NCI-H69 (cell line): ENCODE measurements at regions not wholly inside any gene's neighbourhood (a gene's known extent, or its start where the extent isn't known, plus 50 kb on each side); places are given as distances from the start of the nearest gene placed in this dataset.

Experiments
- DNase-seq: peaks from one replicate; lab custom pipeline; 2025; lab: John Stamatoyannopoulos, UW

DNA sequence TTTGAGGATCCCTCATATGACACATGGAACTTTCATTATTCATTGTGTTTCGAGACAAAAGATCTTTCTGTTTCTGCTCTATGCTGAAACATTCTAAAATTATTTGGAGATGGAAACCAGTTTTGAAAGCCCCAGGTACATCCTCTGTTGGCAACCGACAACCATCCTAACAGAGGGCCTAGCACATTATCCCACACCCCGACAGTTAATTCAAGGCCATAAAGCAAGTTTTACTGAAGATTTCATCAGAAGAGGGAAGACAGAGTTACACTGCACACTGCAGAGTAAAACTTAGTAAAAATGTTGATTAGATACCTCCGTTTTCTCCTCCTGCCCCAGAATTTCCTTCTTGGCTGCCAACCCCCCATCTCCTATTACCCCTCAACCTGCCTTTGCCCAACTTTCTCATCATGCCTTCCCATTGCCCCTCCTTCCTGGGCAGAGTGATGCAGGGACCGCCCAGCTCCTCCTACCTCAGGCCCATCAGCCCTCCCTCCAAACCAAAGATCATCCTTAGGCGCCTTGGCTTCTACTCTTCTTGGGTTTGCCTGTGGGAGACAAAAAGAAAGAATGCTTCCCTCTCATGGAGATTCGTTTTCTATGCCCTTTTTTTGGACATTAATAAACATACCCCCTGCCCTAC lies 52.9 kb upstream of the CITED4 start:
- DNase-seq = no peak

DNA sequence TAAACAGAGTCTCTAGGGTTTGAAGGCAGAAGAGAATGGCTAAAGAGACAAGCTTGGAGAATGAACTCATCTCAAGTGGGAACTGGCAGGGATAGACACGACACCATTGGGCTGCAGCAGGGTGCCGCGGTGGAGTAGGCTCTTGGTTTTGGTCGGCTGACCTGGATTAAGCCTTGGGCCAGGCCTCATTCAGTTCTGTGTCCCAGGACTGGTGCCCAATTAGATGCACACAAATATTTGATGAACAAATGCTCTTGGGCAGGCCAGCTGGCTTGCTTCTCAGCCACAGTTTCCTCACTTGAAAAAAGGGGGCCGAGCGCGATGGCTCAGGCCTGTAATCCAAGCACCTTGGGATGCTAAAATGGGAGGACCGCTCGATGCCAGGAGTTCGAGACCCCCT lies 53.4 kb upstream of the CITED4 start:
- no peak for DNase-seq

- DNase-seq = no peak
Measured at GRCh38 chr1:40917995-40918711, 56.0 kb upstream of the CITED4 start.

DNA sequence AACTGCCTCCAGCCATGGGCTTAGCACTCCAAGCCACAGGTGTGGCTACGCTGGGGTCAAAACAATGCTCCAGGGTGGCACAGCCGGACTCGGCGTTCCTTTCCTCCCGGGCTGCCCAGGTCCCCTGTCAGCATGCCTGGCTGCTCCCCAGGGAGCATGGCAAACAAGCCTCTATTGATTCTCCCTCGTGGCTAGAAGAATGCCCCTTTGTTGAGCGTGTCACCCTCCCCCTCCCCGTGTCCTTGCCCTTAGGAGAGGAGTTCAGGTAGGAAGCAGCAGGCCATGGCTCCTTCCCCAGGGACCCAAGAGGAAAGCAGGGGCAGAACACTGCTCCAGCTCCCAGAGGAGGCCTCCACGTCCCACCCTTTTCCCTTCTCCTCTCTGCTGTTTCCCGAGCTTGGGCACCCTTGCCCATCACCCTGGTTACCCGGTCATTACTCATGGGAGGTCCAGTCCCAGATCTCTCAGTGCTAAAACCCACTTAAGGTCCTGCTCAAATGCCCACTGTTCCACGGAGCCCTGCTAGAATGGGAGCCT lies 57.4 kb upstream of the CITED4 start:
- DNase-seq = peak; percentile 87

- DNase-seq = no peak
Measured at GRCh38 chr1:40921522-40921921, 58.0 kb upstream of the CTPS1 start.

GRCh38 chr1:40921981-40922677 lies 57.4 kb upstream of the CTPS1 start:
- no peak for DNase-seq

DNA sequence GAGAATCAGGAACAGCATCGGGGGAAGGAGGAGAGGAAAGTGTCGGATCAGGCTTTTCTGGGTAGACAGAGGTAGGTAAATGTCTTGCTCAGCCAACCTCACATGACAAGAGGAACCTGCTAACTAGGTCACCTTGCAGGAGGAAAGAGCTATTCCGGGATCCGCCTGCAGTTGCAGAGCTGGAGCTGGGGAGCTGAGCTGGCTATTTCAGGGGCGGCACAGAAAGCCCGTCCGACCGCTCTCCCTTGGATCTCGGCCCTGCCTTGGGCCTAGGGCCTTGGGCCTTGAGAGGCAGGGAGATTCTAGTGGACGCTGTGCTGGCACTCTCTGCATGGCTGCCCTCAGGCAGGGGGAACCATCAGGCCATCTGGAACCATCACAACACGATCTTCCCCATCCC lies 56.5 kb upstream of the CTPS1 start:
- DNase-seq = peak; percentile 3

GRCh38 chr1:40923511-40924020 lies 55.9 kb upstream of the CTPS1 start:
- no peak for DNase-seq

DNA sequence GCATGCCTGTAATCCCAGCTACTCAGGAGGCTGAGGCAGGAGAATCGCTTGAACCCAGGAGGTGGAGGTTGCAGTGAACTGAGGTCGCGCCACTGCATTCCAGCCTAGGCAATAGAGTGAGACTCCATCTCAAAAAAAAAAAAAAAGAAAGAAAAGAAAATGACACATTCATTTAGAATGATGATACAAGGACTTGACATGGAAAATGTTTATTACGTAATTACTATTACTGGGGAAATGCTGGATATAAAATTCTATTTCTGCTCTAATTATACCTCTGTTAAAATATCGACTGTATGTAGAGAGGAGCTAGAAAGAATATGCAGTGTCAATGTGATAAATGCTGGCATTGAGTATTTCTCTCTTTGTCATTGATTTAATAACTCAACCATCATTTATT lies 54.7 kb upstream of the CTPS1 start:
- no peak for DNase-seq

DNA sequence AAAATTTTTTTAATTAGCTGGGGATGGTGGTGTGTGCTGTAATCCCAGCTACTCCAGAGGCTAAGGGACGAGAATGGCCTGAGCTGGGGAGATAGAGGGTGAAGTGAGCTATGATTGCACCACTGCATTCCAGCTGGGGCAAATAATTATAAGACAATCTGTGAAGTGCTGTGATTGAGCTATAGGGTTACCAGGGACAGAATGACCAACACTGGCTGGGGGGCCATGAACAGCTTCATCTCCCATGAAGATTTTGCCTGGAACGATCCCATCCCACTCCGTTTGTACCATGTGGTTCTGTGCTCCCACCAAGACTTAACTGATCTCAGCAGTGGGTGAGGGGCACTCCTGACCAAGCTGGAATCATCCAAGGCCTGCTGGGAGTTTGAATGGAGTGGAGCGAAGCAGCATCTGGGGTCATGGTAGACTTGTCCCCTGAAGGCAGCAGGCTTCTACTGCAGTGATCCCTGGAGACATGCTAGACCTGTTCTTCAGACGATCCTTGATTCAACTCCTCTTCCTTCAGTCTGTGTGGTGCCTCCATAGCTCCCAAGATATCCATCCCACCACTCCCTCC lies 53.6 kb upstream of the CTPS1 start:
- DNase-seq = no peak

DNA sequence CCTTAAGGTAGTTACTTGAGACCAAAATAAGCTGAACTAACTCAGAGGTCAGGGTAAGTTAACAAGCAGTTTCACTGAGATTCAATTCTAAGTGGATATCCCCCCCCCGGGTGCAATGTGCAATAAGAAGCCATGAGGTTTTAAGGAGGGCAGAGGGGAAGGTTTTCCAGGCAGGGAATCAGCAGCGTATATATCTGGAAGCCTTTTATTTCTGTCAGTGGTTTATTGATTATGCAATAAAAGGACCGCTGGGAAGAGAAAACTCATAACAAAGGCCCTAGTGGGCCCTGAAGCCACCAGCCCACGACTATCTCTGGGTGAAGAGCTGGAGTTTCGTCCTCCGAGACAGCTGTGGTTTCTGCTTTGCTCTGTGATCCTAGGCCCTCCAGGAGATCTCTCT lies 53.1 kb upstream of the CTPS1 start:
- DNase-seq = no peak

DNA sequence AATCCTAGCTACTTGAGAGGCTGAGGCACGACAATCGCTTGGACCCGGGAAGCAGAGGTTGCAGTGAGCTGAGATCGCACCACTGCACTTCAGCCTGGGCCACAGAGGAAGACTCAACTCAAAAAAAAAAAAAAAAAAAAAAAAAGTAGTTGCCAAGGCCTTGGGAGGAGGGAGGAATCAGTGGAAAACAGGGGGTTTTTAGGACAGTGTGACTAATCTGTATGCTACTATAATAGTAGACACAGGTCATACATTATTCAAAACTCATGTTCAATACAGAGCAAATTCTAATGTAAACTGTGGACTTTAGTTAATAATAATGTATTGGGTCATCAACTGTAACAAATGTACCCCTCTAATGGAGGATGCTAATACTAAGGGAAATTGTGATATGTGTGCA lies 51.7 kb upstream of the CTPS1 start:
- no peak for DNase-seq

GRCh38 chr1:40928699-40929098 lies 50.8 kb upstream of the CTPS1 start:
- DNase-seq = no peak

DNA sequence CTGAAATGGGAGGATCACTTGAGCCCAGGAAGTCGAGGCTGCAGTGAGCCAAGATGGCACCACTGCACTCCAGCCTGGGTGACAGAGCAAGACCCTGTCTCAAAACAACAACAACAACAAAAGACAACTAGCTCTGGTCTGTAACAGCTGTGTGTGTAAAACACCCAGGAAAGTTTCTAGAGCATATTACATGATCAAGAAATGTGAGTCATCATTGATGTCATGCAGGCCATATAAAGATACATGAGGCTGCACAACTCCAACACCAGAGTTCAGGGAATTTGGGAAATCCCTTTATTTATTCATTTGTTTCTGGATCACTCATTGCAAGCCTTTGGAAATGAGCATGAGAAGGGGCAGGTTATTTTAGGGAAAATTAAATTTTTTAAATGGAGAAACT lies 50.3 kb upstream of the CTPS1 start:
- no peak for DNase-seq
